Central memory CD8-positive, alpha-beta T cell (primary cell): ENCODE measurements at regions not wholly inside any gene's neighbourhood (a gene's known extent, or its start where the extent isn't known, plus 50 kb on each side); places are given as distances from the start of the nearest gene placed in this dataset.
"Not testable (repeated sequence)": the region's sequence is repeated elsewhere in the genome, so short reads cannot be mapped to it uniquely, and the experiment has no call there.

Experiments
- ATAC-seq: fragments of 150-1000 bp; cut with Tn5 transposase; replicated peaks from 2 replicates; pipeline ENCODE4 v1.10.0; 2022; ENCODE audit warnings: mild to moderate bottlenecking, moderate FRiP score, moderate number of reproducible peaks; ENCODE audit not compliant: poor library complexity, severe bottlenecking; ENCODE audit errors: extremely low read depth
- DNase-seq, 2 donors: peaks; one replicate each; pipeline ENCODE4 v3.0.0; 2021; ENCODE audit warnings: low spot score in 2 of 2
- H3K27ac Mint-ChIP-seq: one replicate; pipeline ENCODE4 v1.8.0; 2022; ENCODE audit warnings: low read depth, mild to moderate bottlenecking, moderate library complexity, mixed read lengths
- H3K27me3 Mint-ChIP-seq: one replicate; pipeline ENCODE4 v1.8.0; 2022; ENCODE audit warnings: mixed read lengths
- H3K36me3 Mint-ChIP-seq: one replicate; pipeline ENCODE4 v1.8.0; 2022; ENCODE audit warnings: mild to moderate bottlenecking, moderate library complexity, mixed read lengths; ENCODE audit not compliant: insufficient read depth
- H3K4me1 Mint-ChIP-seq: one replicate; pipeline ENCODE4 v1.8.0; 2022; ENCODE audit warnings: mixed read lengths
- H3K4me3 Mint-ChIP-seq: one replicate; pipeline ENCODE4 v1.8.0; 2022; ENCODE audit warnings: mild to moderate bottlenecking, moderate library complexity, mixed read lengths
- H3K9me3 Mint-ChIP-seq: one replicate; pipeline ENCODE4 v1.8.0; 2022; ENCODE audit warnings: mixed read lengths

DNA sequence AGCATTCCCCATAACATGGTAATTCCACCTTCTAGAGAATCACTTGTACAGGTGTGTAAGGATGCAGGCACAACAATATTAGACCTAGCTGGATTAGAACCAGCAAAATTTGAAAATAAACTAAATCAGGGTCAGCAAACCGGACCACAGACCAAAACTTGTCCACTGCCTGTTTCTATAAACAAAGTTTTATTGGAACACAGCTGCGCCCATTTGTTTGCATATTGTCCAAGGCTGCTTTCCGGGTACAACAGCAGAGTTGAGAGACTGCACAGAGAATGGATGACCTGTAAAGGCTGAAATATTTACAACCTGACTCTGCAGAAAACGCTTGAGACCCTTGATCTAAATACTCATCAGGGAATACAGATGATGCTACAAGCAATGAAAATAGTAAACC, 73.6 kb upstream of the SLC45A1 start:
- Mint-ChIP-seq H3K27me3 (no peaks in the 10 kb centered on the region), H3K27ac (no peak overlapping the region)
- no peak for DNase-seq

GRCh38 chr1:8242498-8242897, 75.4 kb upstream of the SLC45A1 start:
- Mint-ChIP-seq H3K36me3 (no peaks in the 10 kb centered on the region), H3K9me3 (no peaks in the 10 kb centered on the region), H3K4me1 (no peaks in the 10 kb centered on the region), H3K27me3 (no peaks in the 10 kb centered on the region), H3K27ac (no peak overlapping the region), H3K4me3 (no peak overlapping the region)
- DNase-seq (no peak), ATAC-seq (no peak)

More for the DNA sequence above, 73.6 kb upstream of the SLC45A1 start:
- ATAC-seq = no peak
- Mint-ChIP-seq H3K9me3 (no peaks in the 10 kb centered on the region), H3K4me3 (no peak overlapping the region), H3K4me1 (no peaks in the 10 kb centered on the region), H3K36me3 (no peaks in the 10 kb centered on the region)

GRCh38 chr1:8241417-8242014, 76.4 kb upstream of the SLC45A1 start:
- H3K27ac Mint-ChIP-seq = no peak overlapping the region
- ATAC-seq (no peak), DNase-seq (no peak)
- no peaks in the 10 kb centered on the region for H3K36me3 Mint-ChIP-seq
- H3K4me3 Mint-ChIP-seq = no peak overlapping the region
- H3K4me1 Mint-ChIP-seq = no peaks in the 10 kb centered on the region
- H3K27me3 Mint-ChIP-seq = peaks cover 3% of the 10 kb centered on the region
- H3K9me3 Mint-ChIP-seq = no peaks in the 10 kb centered on the region

DNA sequence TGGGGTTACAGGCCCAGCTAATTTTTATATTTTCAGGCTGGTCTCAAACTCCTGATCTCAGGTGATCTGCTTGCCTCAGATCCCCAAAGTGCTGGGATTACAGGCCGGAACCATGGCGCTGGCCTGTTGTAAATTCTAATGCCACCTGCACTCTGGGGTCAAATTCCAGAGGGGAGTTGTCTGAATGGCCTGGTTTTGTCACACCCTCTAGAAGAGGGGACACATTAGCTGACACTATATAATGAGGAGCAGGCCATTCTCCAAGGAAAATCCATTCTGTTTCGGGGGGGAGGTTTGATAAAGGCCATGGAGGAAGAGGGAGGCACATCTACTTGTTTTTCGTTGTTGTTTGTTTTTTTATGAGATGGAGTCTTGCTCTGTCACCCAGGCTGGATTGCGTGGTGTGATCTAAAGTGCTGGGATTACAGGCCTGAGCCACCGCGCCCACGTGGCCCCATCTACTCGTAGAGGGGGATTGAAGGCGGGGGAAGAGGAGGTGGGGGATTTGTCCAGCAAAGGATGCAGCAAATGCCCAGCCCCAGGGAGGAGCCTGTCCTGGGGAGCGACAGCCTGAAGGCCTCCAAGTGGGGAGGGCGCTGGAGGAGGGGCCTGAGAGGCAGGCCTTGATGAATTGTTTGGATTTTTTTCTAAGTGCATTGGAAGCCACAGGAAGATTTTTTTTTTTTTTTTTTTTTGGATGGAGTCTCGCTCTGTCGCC, 78.4 kb upstream of the SLC45A1 start:
- no peak overlapping the region for H3K4me3 Mint-ChIP-seq
- ATAC-seq = no peak
- H3K27ac Mint-ChIP-seq = no peak overlapping the region
- DNase-seq = no peak
- no peaks in the 10 kb centered on the region for H3K4me1 Mint-ChIP-seq
- H3K36me3 Mint-ChIP-seq = no peaks in the 10 kb centered on the region
- H3K9me3 Mint-ChIP-seq = no peaks in the 10 kb centered on the region
- H3K27me3 Mint-ChIP-seq = peaks cover 22% of the 10 kb centered on the region

DNA sequence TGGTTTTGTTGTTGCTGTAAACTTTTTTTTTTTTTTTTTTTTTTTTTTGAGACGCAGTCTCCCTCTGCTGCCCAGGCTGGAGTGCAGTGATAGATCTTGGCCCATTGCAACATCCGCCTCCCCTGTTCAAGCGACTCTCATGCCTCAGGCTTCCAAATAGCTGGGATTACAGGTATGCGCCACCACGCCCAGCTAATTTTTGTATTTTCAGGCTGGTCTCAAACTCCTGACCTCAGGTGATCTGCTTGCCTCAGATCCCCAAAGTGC, 78.9 kb upstream of the SLC45A1 start:
- H3K36me3 Mint-ChIP-seq = no peaks in the 10 kb centered on the region
- no peak overlapping the region for H3K27ac Mint-ChIP-seq
- H3K27me3 Mint-ChIP-seq = peaks cover 22% of the 10 kb centered on the region
- H3K4me3 Mint-ChIP-seq = no peak overlapping the region
- no peak for ATAC-seq
- H3K4me1 Mint-ChIP-seq = no peaks in the 10 kb centered on the region
- no peak for DNase-seq
- no peaks in the 10 kb centered on the region for H3K9me3 Mint-ChIP-seq

GRCh38 chr1:8238141-8239038, 79.5 kb upstream of the SLC45A1 start:
- Mint-ChIP-seq H3K36me3 (no peaks in the 10 kb centered on the region), H3K27me3 (peaks cover 22% of the 10 kb centered on the region), H3K9me3 (no peaks in the 10 kb centered on the region), H3K4me3 (no peak overlapping the region), H3K4me1 (no peaks in the 10 kb centered on the region), H3K27ac (no peak overlapping the region)
- DNase-seq (no peak), ATAC-seq (no peak)

GRCh38 chr1:8232036-8232757, 85.7 kb upstream of the SLC45A1 start:
- peaks cover 46% of the 10 kb centered on the region for H3K27me3 Mint-ChIP-seq
- H3K4me3 Mint-ChIP-seq = no peak overlapping the region
- DNase-seq = no peak
- H3K27ac Mint-ChIP-seq = no peak overlapping the region
- peaks cover 6% of the 10 kb centered on the region for H3K9me3 Mint-ChIP-seq
- H3K36me3 Mint-ChIP-seq = peaks cover 3% of the 10 kb centered on the region
- no peaks in the 10 kb centered on the region for H3K4me1 Mint-ChIP-seq
- no peak for ATAC-seq

- Mint-ChIP-seq H3K36me3 (peaks cover 5% of the 10 kb centered on the region), H3K27me3 (peaks cover 42% of the 10 kb centered on the region), H3K9me3 (peaks cover 6% of the 10 kb centered on the region), H3K27ac (no peak overlapping the region), H3K4me3 (no peak overlapping the region), H3K4me1 (peaks cover under 1% of the 10 kb centered on the region)
- no peak for DNase-seq
- no peak for ATAC-seq
Observed at GRCh38 chr1:8230292-8230621, 87.7 kb upstream of the SLC45A1 start.

GRCh38 chr1:8228253-8228652, 89.7 kb upstream of the SLC45A1 start:
- Mint-ChIP-seq H3K27ac (no peak overlapping the region), H3K36me3 (peaks cover 5% of the 10 kb centered on the region), H3K27me3 (peaks cover 35% of the 10 kb centered on the region), H3K9me3 (peaks cover 6% of the 10 kb centered on the region), H3K4me1 (peaks cover 9% of the 10 kb centered on the region), H3K4me3 (no peak overlapping the region)
- ATAC-seq (no peak), DNase-seq (no peak)

GRCh38 chr1:8227674-8228073, 90.2 kb upstream of the SLC45A1 start:
- not testable (repeated sequence) for H3K4me3 Mint-ChIP-seq, H3K27ac Mint-ChIP-seq, H3K36me3 Mint-ChIP-seq, DNase-seq, H3K4me1 Mint-ChIP-seq, ATAC-seq, H3K9me3 Mint-ChIP-seq
- H3K27me3 Mint-ChIP-seq = peaks cover 35% of the 10 kb centered on the region

DNA sequence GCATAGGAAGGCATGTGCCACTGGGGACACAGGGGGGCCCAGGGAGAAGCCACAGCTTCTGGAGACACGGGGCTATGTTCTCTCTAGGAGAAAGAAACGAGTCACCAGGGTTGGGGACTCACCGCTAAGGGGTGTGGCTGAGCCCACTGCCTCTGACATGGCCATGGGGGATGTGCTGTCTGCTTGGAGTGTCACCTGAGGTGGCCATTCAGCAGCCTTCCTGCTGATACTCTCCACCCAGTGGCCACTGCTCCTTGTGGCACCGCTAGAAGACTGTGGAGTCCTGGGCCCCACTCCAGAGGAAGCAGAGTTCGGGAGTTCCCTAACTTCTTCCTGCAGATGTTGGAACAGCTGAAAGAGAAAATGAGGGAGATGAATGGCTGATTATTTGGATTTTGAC, 91.2 kb upstream of the SLC45A1 start:
- H3K27me3 Mint-ChIP-seq = peaks cover 29% of the 10 kb centered on the region
- no peak overlapping the region for H3K4me3 Mint-ChIP-seq

DNA sequence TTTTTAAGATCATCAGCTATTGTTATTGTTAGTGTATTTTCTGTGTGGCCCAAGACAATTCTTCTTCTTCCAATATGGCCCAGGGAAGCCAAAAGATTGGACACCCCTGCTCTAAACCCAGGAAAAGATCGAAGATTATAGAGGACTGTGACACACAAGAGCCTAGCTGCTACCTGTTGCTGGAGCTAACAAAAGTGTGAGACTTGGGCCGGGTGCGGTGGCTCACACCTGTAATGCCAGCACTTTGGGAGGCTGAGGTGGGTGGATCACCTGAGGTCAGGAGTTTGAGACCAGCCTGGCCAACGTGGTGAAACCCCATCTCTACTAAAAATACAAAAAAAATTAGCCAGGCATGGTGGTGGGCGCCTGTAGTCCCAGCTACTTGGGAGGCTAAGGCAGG, 91.9 kb upstream of the SLC45A1 start:
- H3K27ac Mint-ChIP-seq, ATAC-seq, H3K4me3 Mint-ChIP-seq, H3K4me1 Mint-ChIP-seq, H3K9me3 Mint-ChIP-seq, DNase-seq, H3K36me3 Mint-ChIP-seq: not testable (repeated sequence)
- H3K27me3 Mint-ChIP-seq = peaks cover 27% of the 10 kb centered on the region

More for the DNA sequence above, 91.2 kb upstream of the SLC45A1 start:
- H3K27ac Mint-ChIP-seq = no peak overlapping the region
- H3K9me3 Mint-ChIP-seq = peaks cover 6% of the 10 kb centered on the region
- ATAC-seq (no peak), DNase-seq (no peak)
- H3K4me1 Mint-ChIP-seq = peaks cover 9% of the 10 kb centered on the region
- peaks cover 5% of the 10 kb centered on the region for H3K36me3 Mint-ChIP-seq
